K562 (cell line): ENCODE measurements at regions not wholly inside any gene's neighbourhood (a gene's known extent, or its start where the extent isn't known, plus 50 kb on each side); places are given as distances from the start of the nearest gene placed in this dataset.
A peak's percentile ranks its signal among the peaks of the same experiment; 100 is the strongest.

Experiments
- BRF1 ChIP-seq: IDR thresholded peaks from 3 replicates; pipeline ENCODE4 v1.6.1; 2011; ENCODE audit warnings: borderline replicate concordance, mild to moderate bottlenecking; ENCODE audit not compliant: insufficient read length; ENCODE audit errors: extremely low read depth
- MYBL2 ChIP-seq, 2 experiments: fragments of 450-650 bp in 1 of 2; sonication (generic) in 1 of 2; formaldehyde crosslinking in 1 of 2; IDR thresholded peaks; 2 replicates each; pipeline versions ENCODE4 v1.6.1 to v1.8.1; 2017 to 2022; ENCODE audit warnings: borderline replicate concordance in 1 of 2, inconsistent platforms in 1 of 2, low read depth in 1 of 2, mild to moderate bottlenecking in 1 of 2, missing genetic modification reagents in 1 of 2, moderate library complexity in 1 of 2
- NBN ChIP-seq: fragments of 450-650 bp; IDR thresholded peaks from 2 replicates; pipeline ENCODE4 v1.6.1; 2016; ENCODE audit warnings: low read depth, mild to moderate bottlenecking
- NEUROD1 ChIP-seq: fragments of 150-350 bp; IDR thresholded peaks from 2 replicates; pipeline ENCODE4 v1.6.1; 2014; ENCODE audit warnings: borderline replicate concordance, low read length, low read depth; ENCODE audit not compliant: partially characterized antibody
- NFIC ChIP-seq: fragments of 450-650 bp; IDR thresholded peaks from 2 replicates; pipeline ENCODE4 v1.6.1; 2017; ENCODE audit warnings: mild to moderate bottlenecking, inconsistent platforms
- NR3C1 ChIP-seq: sonication (generic); formaldehyde crosslinking; IDR thresholded peaks from 2 replicates; pipeline ENCODE4 v1.8.1; 2022; ENCODE audit warnings: missing genetic modification reagents
- PTTG1 ChIP-seq: fragments of 450-650 bp; IDR thresholded peaks from 2 replicates; pipeline ENCODE4 v1.6.1; 2016; ENCODE audit warnings: low read depth, mild to moderate bottlenecking, missing genetic modification characterization, missing compliant biosample characterization
- RBM15 ChIP-seq: fragments of 200-400 bp; formaldehyde crosslinking; IDR thresholded peaks from 2 replicates; pipeline ENCODE4 v1.6.1; 2018; ENCODE audit warnings: mild to moderate bottlenecking, low read length, moderate library complexity; ENCODE audit not compliant: insufficient read depth
- RBM22 ChIP-seq: fragments of 200-400 bp; formaldehyde crosslinking; IDR thresholded peaks from 2 replicates; pipeline ENCODE4 v1.6.1; 2018; ENCODE audit warnings: low read length, low read depth; ENCODE audit not compliant: poor library complexity, severe bottlenecking
- SAFB ChIP-seq: fragments of 200-400 bp; formaldehyde crosslinking; IDR thresholded peaks from 2 replicates; pipeline ENCODE4 v1.6.1; 2017; ENCODE audit warnings: low read depth, low read length, borderline replicate concordance
- SP1 ChIP-seq: sonication (generic); formaldehyde crosslinking; IDR thresholded peaks from 2 replicates; pipeline ENCODE4 v1.8.1; 2022; ENCODE audit warnings: mild to moderate bottlenecking, missing genetic modification reagents
- TCF7 ChIP-seq: sonication (generic); IDR thresholded peaks from 2 replicates; pipeline ENCODE4 v1.6.1; 2016; ENCODE audit warnings: antibody characterized with exemption, borderline replicate concordance
- ZNF134 ChIP-seq: fragments of 250-450 bp; sonication (Bioruptor Pico); conservative IDR thresholded peaks from 2 replicates; pipeline ENCODE4 v1.4.0; 2020
- ZNF175 ChIP-seq: fragments of 200-800 bp; sonication (Bioruptor generic); IDR thresholded peaks from 2 replicates; pipeline ENCODE4 v1.6.1; 2016; ENCODE audit warnings: low read depth, mild to moderate bottlenecking, missing genetic modification characterization, missing compliant biosample characterization
- TF ChIP-seq, protein P1 (sequence below): fragments of 450-650 bp; IDR thresholded peaks from 2 replicates; pipeline ENCODE4 v1.6.1; 2016; ENCODE audit warnings: borderline replicate concordance
- TF ChIP-seq, protein P2 (sequence below): fragments of 250-450 bp; sonication (Bioruptor Pico); IDR thresholded peaks from 2 replicates; pipeline ENCODE4 v1.4.0; 2020
- TF ChIP-seq, protein P3 (sequence below): fragments of 450-650 bp; formaldehyde crosslinking; conservative IDR thresholded peaks from 2 replicates; pipeline ENCODE4 v1.4.0; 2022; ENCODE audit warnings: mild to moderate bottlenecking, missing genetic modification characterization
- TF ChIP-seq, protein P4 (sequence below): fragments of 450-650 bp; formaldehyde crosslinking; IDR thresholded peaks from 2 replicates; pipeline ENCODE4 v1.4.0; 2022; ENCODE audit warnings: missing genetic modification characterization

GRCh38 chr20:41669708-41670263, 51.6 kb upstream of the CHD6 start (continued):
- TF ChIP-seq ZNF175 (CRISPR knock-in tag) (no peak), PTTG1 (tag) (no peak), TCF7 (no peak), BRF1 (no peak), ZNF134 (no peak), NBN (peak; percentile 68), SAFB (no peak), NFIC (peak; percentile 21; the same call in 1 of the 2 replicates), RBM15 (no peak), NEUROD1 (peak; percentile 29), MYBL2 (IDR thresholded peaks at IDR 0.05; ENCODE audit: low read depth) (no peak), MYBL2 (CRISPR knock-in tag; IDR thresholded peaks at IDR 0.05; ENCODE audit: borderline replicate concordance) (no peak), SP1 (CRISPR knock-in tag) (no peak), RBM22 (no peak), NR3C1 (no peak)
- TF ChIP-seq, protein P1, sequence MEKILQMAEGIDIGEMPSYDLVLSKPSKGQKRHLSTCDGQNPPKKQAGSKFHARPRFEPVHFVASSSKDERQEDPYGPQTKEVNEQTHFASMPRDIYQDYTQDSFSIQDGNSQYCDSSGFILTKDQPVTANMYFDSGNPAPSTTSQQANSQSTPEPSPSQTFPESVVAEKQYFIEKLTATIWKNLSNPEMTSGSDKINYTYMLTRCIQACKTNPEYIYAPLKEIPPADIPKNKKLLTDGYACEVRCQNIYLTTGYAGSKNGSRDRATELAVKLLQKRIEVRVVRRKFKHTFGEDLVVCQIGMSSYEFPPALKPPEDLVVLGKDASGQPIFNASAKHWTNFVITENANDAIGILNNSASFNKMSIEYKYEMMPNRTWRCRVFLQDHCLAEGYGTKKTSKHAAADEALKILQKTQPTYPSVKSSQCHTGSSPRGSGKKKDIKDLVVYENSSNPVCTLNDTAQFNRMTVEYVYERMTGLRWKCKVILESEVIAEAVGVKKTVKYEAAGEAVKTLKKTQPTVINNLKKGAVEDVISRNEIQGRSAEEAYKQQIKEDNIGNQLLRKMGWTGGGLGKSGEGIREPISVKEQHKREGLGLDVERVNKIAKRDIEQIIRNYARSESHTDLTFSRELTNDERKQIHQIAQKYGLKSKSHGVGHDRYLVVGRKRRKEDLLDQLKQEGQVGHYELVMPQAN, result peak; percentile 77
- TF ChIP-seq, protein P2, sequence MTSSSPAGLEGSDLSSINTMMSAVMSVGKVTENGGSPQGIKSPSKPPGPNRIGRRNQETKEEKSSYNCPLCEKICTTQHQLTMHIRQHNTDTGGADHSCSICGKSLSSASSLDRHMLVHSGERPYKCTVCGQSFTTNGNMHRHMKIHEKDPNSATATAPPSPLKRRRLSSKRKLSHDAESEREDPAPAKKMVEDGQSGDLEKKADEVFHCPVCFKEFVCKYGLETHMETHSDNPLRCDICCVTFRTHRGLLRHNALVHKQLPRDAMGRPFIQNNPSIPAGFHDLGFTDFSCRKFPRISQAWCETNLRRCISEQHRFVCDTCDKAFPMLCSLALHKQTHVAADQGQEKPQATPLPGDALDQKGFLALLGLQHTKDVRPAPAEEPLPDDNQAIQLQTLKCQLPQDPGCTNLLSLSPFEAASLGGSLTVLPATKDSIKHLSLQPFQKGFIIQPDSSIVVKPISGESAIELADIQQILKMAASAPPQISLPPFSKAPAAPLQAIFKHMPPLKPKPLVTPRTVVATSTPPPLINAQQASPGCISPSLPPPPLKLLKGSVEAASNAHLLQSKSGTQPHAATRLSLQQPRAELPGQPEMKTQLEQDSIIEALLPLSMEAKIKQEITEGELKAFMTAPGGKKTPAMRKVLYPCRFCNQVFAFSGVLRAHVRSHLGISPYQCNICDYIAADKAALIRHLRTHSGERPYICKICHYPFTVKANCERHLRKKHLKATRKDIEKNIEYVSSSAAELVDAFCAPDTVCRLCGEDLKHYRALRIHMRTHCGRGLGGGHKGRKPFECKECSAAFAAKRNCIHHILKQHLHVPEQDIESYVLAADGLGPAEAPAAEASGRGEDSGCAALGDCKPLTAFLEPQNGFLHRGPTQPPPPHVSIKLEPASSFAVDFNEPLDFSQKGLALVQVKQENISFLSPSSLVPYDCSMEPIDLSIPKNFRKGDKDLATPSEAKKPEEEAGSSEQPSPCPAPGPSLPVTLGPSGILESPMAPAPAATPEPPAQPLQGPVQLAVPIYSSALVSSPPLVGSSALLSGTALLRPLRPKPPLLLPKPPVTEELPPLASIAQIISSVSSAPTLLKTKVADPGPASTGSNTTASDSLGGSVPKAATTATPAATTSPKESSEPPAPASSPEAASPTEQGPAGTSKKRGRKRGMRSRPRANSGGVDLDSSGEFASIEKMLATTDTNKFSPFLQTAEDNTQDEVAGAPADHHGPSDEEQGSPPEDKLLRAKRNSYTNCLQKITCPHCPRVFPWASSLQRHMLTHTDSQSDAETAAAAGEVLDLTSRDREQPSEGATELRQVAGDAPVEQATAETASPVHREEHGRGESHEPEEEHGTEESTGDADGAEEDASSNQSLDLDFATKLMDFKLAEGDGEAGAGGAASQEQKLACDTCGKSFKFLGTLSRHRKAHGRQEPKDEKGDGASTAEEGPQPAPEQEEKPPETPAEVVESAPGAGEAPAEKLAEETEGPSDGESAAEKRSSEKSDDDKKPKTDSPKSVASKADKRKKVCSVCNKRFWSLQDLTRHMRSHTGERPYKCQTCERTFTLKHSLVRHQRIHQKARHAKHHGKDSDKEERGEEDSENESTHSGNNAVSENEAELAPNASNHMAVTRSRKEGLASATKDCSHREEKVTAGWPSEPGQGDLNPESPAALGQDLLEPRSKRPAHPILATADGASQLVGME (CRISPR knock-in tag), result no peak
- TF ChIP-seq, protein P3, sequence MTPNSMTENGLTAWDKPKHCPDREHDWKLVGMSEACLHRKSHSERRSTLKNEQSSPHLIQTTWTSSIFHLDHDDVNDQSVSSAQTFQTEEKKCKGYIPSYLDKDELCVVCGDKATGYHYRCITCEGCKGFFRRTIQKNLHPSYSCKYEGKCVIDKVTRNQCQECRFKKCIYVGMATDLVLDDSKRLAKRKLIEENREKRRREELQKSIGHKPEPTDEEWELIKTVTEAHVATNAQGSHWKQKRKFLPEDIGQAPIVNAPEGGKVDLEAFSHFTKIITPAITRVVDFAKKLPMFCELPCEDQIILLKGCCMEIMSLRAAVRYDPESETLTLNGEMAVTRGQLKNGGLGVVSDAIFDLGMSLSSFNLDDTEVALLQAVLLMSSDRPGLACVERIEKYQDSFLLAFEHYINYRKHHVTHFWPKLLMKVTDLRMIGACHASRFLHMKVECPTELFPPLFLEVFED, result peak; percentile 60; the same call in 1 of the 2 replicates
- TF ChIP-seq, protein P4, sequence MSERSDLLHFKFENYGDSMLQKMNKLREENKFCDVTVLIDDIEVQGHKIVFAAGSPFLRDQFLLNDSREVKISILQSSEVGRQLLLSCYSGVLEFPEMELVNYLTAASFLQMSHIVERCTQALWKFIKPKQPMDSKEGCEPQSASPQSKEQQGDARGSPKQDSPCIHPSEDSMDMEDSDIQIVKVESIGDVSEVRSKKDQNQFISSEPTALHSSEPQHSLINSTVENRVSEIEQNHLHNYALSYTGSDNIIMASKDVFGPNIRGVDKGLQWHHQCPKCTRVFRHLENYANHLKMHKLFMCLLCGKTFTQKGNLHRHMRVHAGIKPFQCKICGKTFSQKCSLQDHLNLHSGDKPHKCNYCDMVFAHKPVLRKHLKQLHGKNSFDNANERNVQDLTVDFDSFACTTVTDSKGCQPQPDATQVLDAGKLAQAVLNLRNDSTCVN (CRISPR knock-in tag), result peak; percentile 22; the same call in 1 of the 2 replicates
